ENCODE measurements at regions not wholly inside any gene's neighbourhood (a gene's known extent, or its start where the extent isn't known, plus 50 kb on each side); places are given as distances from the start of the nearest gene placed in this dataset.

GRCh38 chr13:84290386-84290785 lies 408.1 kb upstream of the SLITRK1 start:
- no peak for DNase-seq (ENCODE audit: extremely low read depth, low read depth, low spot score)

- no peak for DNase-seq (ENCODE audit: extremely low read depth, low read depth, low spot score)
Measured at GRCh38 chr13:84279166-84279565, 396.9 kb upstream of the SLITRK1 start.

GRCh38 chr13:84272877-84273562 lies 390.7 kb upstream of the SLITRK1 start:
- no peak for DNase-seq (ENCODE audit: extremely low read depth, low read depth, low spot score)

GRCh38 chr13:84265257-84265764 lies 383.0 kb upstream of the SLITRK1 start:
- DNase-seq (ENCODE audit: extremely low read depth, low read depth, low spot score): no peak

- DNase-seq (ENCODE audit: extremely low read depth, low read depth, low spot score): no peak
Measured at GRCh38 chr13:84263354-84264069, 381.2 kb upstream of the SLITRK1 start.

GRCh38 chr13:84255226-84255797 lies 373.0 kb upstream of the SLITRK1 start:
- no peak for DNase-seq (ENCODE audit: extremely low read depth, low read depth, low spot score)

- no peak for DNase-seq (ENCODE audit: extremely low read depth, low read depth, low spot score)
Measured at GRCh38 chr13:84249463-84249862, 367.2 kb upstream of the SLITRK1 start.

GRCh38 chr13:84243340-84243739 lies 361.1 kb upstream of the SLITRK1 start:
- DNase-seq (ENCODE audit: extremely low read depth, low read depth, low spot score): no peak

- no peak for DNase-seq (ENCODE audit: extremely low read depth, low read depth, low spot score)
Measured at GRCh38 chr13:84239032-84239431, 356.8 kb upstream of the SLITRK1 start.

- no peak for DNase-seq (ENCODE audit: extremely low read depth, low read depth, low spot score)
Measured at GRCh38 chr13:84238381-84238780, 356.1 kb upstream of the SLITRK1 start.

GRCh38 chr13:84237143-84237542 lies 354.9 kb upstream of the SLITRK1 start:
- no peak for DNase-seq (ENCODE audit: extremely low read depth, low read depth, low spot score)

GRCh38 chr13:84234416-84234815 lies 352.1 kb upstream of the SLITRK1 start:
- no peak for DNase-seq (ENCODE audit: extremely low read depth, low read depth, low spot score)

GRCh38 chr13:84230568-84230967 lies 348.3 kb upstream of the SLITRK1 start:
- no peak for DNase-seq (ENCODE audit: extremely low read depth, low read depth, low spot score)

GRCh38 chr13:84211048-84211447 lies 328.8 kb upstream of the SLITRK1 start:
- DNase-seq (ENCODE audit: extremely low read depth, low read depth, low spot score): no peak

GRCh38 chr13:84208246-84208910 lies 326.1 kb upstream of the SLITRK1 start:
- no peak for DNase-seq (ENCODE audit: extremely low read depth, low read depth, low spot score)

GRCh38 chr13:84207509-84207908 lies 325.2 kb upstream of the SLITRK1 start:
- no peak for DNase-seq (ENCODE audit: extremely low read depth, low read depth, low spot score)

GRCh38 chr13:84200971-84201370 lies 318.7 kb upstream of the SLITRK1 start:
- no peak for DNase-seq (ENCODE audit: extremely low read depth, low read depth, low spot score)

GRCh38 chr13:84192125-84192524 lies 309.9 kb upstream of the SLITRK1 start:
- no peak for DNase-seq (ENCODE audit: extremely low read depth, low read depth, low spot score)

GRCh38 chr13:84191139-84191538 lies 308.9 kb upstream of the SLITRK1 start:
- DNase-seq (ENCODE audit: extremely low read depth, low read depth, low spot score): no peak

GRCh38 chr13:84187626-84188025 lies 305.4 kb upstream of the SLITRK1 start:
- DNase-seq (ENCODE audit: extremely low read depth, low read depth, low spot score): no peak

GRCh38 chr13:84139561-84140158 lies 257.4 kb upstream of the SLITRK1 start:
- no peak for DNase-seq (ENCODE audit: extremely low read depth, low read depth, low spot score)
